KG1 (cell line): ENCODE measurements at regions not wholly inside any gene's neighbourhood (a gene's known extent, or its start where the extent isn't known, plus 50 kb on each side); places are given as distances from the start of the nearest gene placed in this dataset.

Source experiments
- DNase-seq: peaks from one replicate; lab custom pipeline; 2025; lab: John Stamatoyannopoulos, UW

DNA sequence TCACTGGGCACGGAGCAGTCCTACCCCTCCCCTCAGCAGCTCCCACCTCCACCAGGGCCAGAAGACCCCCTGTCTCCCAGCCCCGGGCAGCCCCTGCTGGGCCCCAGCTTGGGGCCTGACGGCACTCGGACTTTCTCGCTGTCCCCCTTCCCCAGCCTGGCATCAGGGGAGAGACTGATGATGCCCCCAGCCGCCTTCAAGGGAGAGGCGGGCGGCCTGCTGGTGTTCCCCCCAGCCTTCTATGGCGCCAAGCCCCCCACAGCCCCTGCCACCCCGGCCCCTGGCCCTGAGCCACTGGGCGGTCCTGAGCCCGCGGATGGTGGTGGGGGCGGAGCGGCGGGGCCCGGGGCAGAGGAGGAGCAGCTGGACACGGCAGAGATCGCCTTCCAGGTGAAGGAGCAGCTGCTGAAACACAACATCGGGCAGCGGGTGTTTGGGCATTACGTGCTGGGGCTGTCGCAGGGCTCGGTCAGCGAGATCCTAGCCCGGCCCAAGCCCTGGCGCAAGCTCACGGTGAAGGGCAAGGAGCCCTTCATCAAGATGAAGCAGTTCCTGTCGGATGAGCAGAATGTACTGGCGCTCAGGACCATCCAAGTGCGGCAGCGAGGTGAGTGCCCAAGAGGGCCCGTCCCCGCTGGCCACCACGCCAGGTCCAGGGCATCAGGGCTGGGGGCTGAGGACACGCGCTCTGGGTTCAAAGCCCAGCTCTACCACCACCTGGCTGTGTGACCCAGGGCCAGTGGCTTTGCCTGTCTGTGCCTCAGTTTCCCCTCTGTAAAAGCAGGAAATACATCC lies 58.6 kb downstream of the PHETA1 start:
- DNase-seq: no peak

- no peak for DNase-seq
Observed at GRCh38 chr12:111309584-111309983, 59.3 kb downstream of the PHETA1 start.

DNA sequence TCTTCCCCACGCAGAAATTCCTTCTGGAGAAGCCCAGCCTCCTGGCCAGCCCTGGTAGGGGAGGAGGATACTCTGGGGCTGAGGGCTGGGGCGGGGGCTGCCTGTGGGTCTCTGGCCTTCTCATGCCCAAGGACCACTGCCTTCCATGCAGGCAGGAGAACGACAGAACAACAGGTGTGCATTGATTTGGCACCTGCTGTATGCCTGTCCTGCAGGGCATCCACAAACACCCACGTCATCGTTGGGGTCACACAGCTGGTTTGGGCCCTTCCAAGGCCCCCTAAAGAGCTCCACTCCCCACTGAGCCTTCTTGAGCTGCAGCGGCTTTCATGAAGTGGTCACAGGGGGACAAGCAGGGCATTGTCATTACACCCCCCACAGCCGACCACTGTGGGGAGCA lies 60.4 kb downstream of the PHETA1 start:
- no peak for DNase-seq

DNA sequence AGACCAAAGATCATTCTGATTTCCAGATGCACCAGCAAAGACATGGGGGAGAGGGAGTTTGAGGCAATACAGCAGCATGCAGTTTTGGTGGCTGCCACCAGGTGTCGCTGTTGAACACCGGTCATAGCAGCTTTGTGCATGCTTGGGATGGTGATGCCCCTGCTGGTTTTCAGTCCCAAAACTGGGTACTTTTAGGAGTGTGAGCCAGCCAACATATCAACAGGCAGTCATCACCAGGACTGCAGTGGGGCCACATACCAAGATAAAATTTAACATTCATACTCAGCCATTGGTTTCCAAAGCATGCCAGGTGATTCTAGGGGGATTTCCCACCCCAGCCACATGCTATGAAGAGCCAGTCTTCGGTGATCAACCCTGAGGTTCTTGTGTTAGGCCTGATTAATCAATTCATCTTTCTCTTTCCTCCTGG lies 64.2 kb downstream of the PHETA1 start:
- peak; percentile 17 for DNase-seq

DNA sequence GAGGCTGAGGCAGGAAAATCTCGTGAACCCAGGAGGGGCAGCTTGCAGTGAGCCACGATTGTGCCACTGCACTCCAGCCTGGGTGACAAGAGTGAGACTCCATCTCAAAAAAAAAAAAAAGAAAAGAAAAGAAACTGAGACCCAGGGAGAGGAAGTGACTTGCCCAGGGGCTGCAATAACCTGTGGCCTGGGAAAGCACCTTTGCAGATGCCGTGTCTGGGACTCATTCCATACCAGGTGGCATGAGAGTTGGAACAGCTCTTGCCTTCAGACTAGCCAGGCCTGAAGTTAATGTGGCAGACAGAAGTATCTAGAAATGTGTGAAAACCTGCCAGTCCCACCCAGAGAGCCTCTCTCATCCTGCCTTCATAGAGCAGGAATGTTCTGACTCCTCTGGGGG lies 65.4 kb downstream of the PHETA1 start:
- DNase-seq: no peak

- DNase-seq: peak; percentile 22
Observed at GRCh38 chr12:111298582-111299436, 70.1 kb downstream of the PHETA1 start.

DNA sequence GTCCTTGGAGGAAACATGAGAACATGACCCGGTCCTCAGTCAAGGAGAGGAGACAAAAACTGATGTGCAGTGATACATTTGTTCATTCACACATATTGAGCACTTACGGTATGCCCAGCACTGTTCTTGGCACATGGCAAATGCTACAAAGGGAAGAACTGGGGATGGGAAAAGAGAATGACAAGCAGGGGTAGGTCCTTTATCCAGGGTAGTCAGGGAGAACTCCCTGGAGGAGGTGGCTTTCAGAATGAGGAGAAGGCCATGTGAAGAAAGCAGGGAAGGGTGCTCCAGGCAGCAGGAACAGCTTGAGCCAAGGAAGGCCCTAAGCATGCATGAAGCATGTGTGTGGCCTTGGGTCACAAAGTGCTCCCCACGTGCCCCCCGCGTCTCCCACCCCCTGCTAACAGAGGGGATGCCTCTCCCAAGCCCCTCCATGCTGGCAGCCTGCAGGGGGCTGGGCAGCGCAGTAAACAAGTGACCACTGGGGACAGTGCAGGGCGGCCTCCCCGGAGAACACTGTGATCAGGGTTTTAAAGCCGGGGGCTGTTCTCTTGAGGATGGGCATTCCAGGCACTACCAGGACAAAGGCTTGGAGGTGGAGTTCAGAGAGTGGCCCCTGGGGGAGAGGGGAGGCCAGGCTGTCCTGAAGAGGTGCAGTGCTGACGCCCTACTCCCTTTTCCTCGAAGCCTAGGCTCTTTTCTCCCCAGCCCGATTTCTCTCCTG lies 71.0 kb downstream of the PHETA1 start:
- no peak for DNase-seq

DNA sequence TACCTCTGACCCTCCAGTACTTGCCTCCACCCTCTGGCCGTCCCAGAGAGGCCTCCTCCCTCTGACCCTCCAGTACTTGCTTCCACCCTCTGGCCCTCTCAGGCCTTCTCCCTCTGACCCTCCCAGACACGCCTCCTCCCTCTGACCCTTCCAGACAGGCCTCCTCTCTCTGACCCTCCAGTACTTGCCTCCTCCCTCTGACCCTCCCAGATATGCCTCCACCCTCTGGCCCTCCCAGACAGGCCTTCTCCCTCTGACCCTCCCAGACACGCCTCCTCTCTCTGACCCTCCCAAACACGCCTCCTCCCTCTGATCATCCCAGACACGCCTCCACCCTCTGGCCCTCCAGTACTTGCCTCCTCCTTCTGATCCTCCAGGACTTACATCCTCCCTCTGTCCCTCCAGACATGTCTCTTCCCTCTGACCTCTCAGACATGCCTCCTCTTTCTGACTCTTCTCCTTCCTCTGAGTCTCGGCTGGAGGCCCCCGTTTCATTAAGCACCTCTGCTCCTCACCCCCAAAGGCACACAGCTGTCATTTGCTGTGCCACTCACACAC lies 71.9 kb downstream of the PHETA1 start:
- no peak for DNase-seq

DNA sequence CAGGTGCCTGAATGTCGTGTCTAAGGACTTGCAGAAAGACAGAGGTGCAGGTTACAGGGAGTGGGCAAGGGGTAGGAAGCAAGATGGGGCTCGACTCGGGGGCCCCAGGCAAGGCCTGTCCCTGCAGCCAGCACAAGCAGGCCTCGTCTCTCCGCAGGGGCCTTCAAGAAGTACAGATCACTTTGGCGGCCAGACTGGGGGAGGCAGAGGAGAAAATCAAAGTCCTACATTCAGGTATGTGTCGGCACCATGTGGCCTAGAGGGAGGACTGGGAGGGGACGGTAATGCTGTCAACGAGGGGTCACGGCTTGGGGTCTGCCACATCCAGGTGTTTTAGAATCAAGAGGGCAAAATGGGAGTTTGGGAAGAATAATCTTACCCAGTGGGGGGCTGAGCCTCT lies 73.7 kb downstream of the PHETA1 start:
- DNase-seq: no peak

DNA sequence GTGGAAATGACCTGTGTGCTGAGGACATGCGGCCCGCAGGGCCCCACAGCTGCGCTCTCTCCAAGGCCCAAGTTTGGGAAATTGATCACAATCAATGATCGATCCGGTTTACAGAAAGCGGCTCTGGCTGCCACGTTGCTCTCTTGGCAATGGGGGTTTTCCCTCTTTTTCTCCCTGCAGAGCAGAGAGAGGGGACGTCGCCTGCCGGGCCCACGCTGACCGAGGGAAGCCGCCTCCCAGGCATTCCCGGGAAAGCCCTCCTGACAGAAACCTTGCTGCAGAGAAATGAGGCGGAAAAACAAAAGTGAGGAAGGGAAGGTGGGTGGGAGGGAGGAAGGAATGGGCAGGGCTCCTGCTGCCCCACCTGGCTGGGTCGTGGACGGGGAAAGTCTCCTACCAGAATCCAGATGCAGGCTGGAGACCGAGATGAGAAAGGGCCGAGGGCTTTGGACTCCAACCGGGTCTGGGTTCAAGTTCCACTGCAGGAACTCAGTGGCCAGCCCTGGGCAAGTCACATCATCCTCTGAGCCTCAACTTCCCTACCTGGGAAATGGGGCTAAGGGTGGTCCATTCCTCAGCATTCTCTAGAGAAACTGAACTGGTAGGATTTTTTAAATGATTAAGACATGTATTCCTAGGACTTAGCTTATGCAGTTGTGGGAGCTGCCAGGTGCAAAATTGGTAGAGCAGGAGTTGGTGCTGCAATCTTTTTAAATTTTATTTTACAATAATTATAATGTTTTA lies 75.5 kb downstream of the PHETA1 start:
- no peak for DNase-seq

DNA sequence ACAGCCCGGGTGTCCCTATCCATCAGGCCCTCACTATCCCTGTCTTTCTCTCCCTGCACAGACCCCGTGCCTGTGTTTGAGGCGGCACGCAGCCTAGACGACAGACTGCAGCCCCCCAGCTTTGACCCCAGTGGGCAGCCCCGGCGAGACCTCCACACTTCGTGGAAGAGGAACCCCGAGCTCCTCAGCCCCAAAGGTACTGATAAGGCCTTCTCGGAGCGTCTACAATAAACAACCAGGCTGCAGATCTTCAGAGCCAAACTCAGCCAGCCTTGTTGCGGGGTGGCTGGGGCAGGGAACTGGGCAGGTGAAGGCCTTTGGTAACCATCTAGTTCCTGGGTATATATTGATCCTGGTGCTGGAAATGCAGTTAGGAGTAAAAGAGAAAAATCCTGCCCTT lies 77.5 kb downstream of the PHETA1 start:
- no peak for DNase-seq

- no peak for DNase-seq
Observed at GRCh38 chr12:111288771-111289170, 80.1 kb downstream of the PHETA1 start.

GRCh38 chr12:111287125-111287900 lies 81.6 kb downstream of the PHETA1 start:
- DNase-seq: no peak

GRCh38 chr12:111285200-111285599 lies 83.7 kb downstream of the PHETA1 start:
- no peak for DNase-seq

DNA sequence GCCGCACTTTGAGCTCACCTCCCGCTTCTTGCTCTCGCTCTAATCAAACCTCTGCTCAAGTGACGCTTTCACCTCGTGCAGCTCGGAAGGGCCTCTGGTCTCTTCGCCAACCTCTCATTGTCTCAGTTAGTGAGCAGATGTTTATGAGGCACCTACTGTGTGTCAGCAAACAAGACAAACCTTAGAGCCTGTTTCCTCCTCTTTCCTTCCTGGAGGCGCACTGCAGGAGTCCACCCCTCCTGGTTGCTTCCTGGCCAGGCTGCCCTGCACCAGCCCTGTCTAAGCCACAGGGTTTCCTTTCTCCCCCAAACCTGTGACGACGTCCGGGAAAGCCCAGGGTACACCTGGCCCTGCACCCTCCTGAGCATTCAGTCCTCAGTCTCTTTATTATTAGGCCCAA lies 84.2 kb downstream of the PHETA1 start:
- DNase-seq: no peak

GRCh38 chr12:111283966-111284365 lies 84.9 kb downstream of the PHETA1 start:
- DNase-seq: no peak

- no peak for DNase-seq
Observed at GRCh38 chr12:111283521-111283920, 85.4 kb downstream of the PHETA1 start.

DNA sequence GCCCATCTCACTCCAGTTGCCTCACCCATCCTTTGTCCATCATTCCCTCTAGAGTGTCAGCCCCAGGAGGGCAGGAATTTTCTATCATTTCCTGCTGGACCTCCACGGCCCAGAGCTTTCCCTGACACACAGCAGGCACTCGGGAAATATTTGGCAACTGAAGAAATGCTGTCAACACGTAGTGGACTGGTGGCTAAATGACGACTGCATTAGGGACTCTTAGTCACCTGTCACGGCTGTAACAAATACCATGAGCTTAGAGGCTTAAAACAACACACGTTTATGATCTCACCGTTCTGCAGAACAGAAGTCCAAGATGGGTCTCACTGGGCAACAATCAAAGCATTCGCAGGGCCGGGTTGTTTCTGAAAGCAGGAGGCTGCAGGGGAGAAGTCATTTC lies 91.3 kb downstream of the PHETA1 start:
- no peak for DNase-seq

- DNase-seq: no peak
Observed at GRCh38 chr12:111276146-111276545, 92.7 kb downstream of the PHETA1 start.

- no peak for DNase-seq
Observed at GRCh38 chr12:111275308-111275707, 93.6 kb downstream of the PHETA1 start.

GRCh38 chr12:111274777-111275176 lies 94.1 kb downstream of the PHETA1 start:
- peak; percentile 4 for DNase-seq
